Body of pancreas (tissue), 4 donors: ENCODE measurements at regions not wholly inside any gene's neighbourhood (a gene's known extent, or its start where the extent isn't known, plus 50 kb on each side); places are given as distances from the start of the nearest gene placed in this dataset.

Source experiments
- ATAC-seq: fragments of 150-250 bp; one replicate; pipeline ENCODE4 v1.9.1; 2016
- DNase-seq, 4 donors: peaks; one replicate each; pipeline ENCODE4 v3.0.0-alpha.2; 2019
- H3K27ac ChIP-seq, 4 donors: fragments of 200-600 bp; sonication (generic); 1 replicate in 3 of 4; 2 replicates in 1 of 4; pipeline versions ENCODE4 v1.5.1 to v1.6.1; 2016 to 2019; ENCODE audit warnings: mild to moderate bottlenecking in 1 of 4, mixed read lengths in 1 of 4, moderate library complexity in 1 of 4
- H3K27me3 ChIP-seq, 2 donors: fragments of 200-600 bp; sonication (generic); one replicate each; pipeline ENCODE4 v1.6.0; 2016; ENCODE audit warnings: mild to moderate bottlenecking in 1 of 2
- H3K36me3 ChIP-seq, 2 donors: fragments of 200-600 bp; sonication (generic); replicated peaks in 1 of 2; 2 replicates each; pipeline ENCODE4 v1.5.1; 2016; ENCODE audit warnings: low read depth in 2 of 2; ENCODE audit not compliant: insufficient read depth in 1 of 2
- H3K4me1 ChIP-seq: fragments of 200-600 bp; sonication (generic); one replicate; pipeline ENCODE4 v1.6.0; 2016
- H3K4me3 ChIP-seq, 2 donors: fragments of 200-600 bp; sonication (generic); 1 replicate in 1 of 2; 2 replicates in 1 of 2; pipeline ENCODE4 v1.5.1; 2016 to 2019
- H3K9me3 ChIP-seq, 3 donors: fragments of 200-600 bp; sonication (generic); 1 replicate in 2 of 3; 2 replicates in 1 of 3; pipeline ENCODE4 v1.5.1; 2016
- POLR2A ChIP-seq, 3 donors: fragments of 450-650 bp; IDR thresholded peaks; one replicate each; pipeline ENCODE4 v1.6.1; 2016; ENCODE audit warnings: antibody characterized with exemption in 3 of 3, mild to moderate bottlenecking in 2 of 3
- WGBS, 2 donors: methylation state at CpG; one replicate each; pipeline ENCODE4 v1.1.5; 2017; 5-methylcytosine and 5-hydroxymethylcytosine counted together
- intact Hi-C: fragments of 100-400 bp; cut with DNase I; formaldehyde crosslinking; loops from one replicate; pipeline ENCODE4 v1.15.1; 2023
- TF ChIP-seq, protein P1 (sequence below), 7 experiments: fragments of 450-650 bp in 4 of 7; fragments of 200-600 bp in 3 of 7; sonication (generic) in 3 of 7; IDR thresholded peaks; one replicate each; pipeline ENCODE4 v1.5.1; 2016 to 2019; ENCODE audit warnings: antibody characterized with exemption in 7 of 7

GRCh38 chr13:30141775-30142485 lies 165.4 kb downstream of the KATNAL1 start:
- peak overlapping the region in 2 of 4 donors; percentile 65 to 67 for H3K27ac ChIP-seq
- ATAC-seq, result no peak
- no peak overlapping the region for H3K4me3 ChIP-seq
- TF ChIP-seq POLR2A (IDR thresholded peaks at IDR 0.05), result no peak
- TF ChIP-seq, protein P1, sequence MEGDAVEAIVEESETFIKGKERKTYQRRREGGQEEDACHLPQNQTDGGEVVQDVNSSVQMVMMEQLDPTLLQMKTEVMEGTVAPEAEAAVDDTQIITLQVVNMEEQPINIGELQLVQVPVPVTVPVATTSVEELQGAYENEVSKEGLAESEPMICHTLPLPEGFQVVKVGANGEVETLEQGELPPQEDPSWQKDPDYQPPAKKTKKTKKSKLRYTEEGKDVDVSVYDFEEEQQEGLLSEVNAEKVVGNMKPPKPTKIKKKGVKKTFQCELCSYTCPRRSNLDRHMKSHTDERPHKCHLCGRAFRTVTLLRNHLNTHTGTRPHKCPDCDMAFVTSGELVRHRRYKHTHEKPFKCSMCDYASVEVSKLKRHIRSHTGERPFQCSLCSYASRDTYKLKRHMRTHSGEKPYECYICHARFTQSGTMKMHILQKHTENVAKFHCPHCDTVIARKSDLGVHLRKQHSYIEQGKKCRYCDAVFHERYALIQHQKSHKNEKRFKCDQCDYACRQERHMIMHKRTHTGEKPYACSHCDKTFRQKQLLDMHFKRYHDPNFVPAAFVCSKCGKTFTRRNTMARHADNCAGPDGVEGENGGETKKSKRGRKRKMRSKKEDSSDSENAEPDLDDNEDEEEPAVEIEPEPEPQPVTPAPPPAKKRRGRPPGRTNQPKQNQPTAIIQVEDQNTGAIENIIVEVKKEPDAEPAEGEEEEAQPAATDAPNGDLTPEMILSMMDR (IDR thresholded peaks at IDR 0.05), result no peak
- H3K4me1 ChIP-seq, result peaks cover 10% of the 10 kb centered on the region
- no peak for DNase-seq
- intact Hi-C loops, result no loop called here
- H3K27me3 ChIP-seq, result no peaks in the 10 kb centered on the region
- peaks cover 0 to 6% (median 0%) of the 10 kb centered on the region in 3 donors for H3K9me3 ChIP-seq
- H3K36me3 ChIP-seq, result no peaks in the 10 kb centered on the region
- 48 to 69% methylated on average over 6 of the region's 6 CpGs for WGBS, 2 donors

- peaks cover 0 to 6% (median 0%) of the 10 kb centered on the region in 3 donors for H3K9me3 ChIP-seq
- no peaks in the 10 kb centered on the region for H3K36me3 ChIP-seq
- TF ChIP-seq, protein P1 (IDR thresholded peaks at IDR 0.05), result no peak
- TF ChIP-seq POLR2A (IDR thresholded peaks at IDR 0.05), result no peak
- 67 to 88% methylated on average over 12 of the region's 12 CpGs for WGBS, 2 donors
- intact Hi-C loops, result no loop called here
- ATAC-seq (no peak), DNase-seq (no peak)
- no peak overlapping the region for H3K27ac ChIP-seq
- H3K4me3 ChIP-seq, result no peak overlapping the region
- peaks cover 10% of the 10 kb centered on the region for H3K4me1 ChIP-seq
- H3K27me3 ChIP-seq, result no peaks in the 10 kb centered on the region
These were observed 166.4 kb downstream of the KATNAL1 start for GRCh38 chr13:30140973-30141372.

DNA sequence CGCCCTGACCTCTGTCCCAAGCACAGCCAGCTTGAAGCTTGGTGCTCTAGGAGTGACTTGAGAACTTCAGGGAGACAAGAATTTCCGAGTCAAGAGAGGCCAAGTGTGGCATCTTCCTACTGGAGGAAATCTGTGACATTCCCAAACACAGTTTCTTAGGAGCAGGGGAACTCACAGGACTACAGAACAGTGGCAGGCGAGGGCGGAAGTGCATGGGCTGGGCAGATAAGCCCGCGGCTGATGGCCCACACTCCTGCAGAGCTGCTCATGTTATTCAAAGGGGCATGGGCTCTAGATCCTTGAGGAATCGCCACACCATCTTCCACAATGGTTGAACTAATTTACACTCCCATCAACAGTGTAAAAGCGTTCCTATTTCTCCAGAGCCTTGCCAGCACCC lies 168.8 kb downstream of the KATNAL1 start:
- H3K4me3 ChIP-seq, result no peak overlapping the region
- TF ChIP-seq POLR2A (IDR thresholded peaks at IDR 0.05), result no peak
- TF ChIP-seq, protein P1 (IDR thresholded peaks at IDR 0.05), result no peak
- no peak overlapping the region for H3K27ac ChIP-seq
- DNase-seq, result no peak
- no peak for ATAC-seq
- no peaks in the 10 kb centered on the region for H3K9me3 ChIP-seq
- H3K4me1 ChIP-seq, result peaks cover 10% of the 10 kb centered on the region
- H3K36me3 ChIP-seq, result no peaks in the 10 kb centered on the region
- intact Hi-C loops, result loop anchor here (10.0 kb wide), 2 partner anchors 646 to 906 kb away; no protein-coding TSS in a partner anchor
- H3K27me3 ChIP-seq, result no peaks in the 10 kb centered on the region
- WGBS, 2 donors, result 46 to 55% methylated on average over 8 of the region's 8 CpGs

GRCh38 chr13:30135868-30136267 lies 171.5 kb downstream of the KATNAL1 start:
- no peaks in the 10 kb centered on the region for H3K36me3 ChIP-seq
- intact Hi-C loops, result loop anchor here (10.0 kb wide), 2 partner anchors 649 to 909 kb away; no protein-coding TSS in a partner anchor
- DNase-seq (no peak), ATAC-seq (no peak)
- TF ChIP-seq POLR2A (IDR thresholded peaks at IDR 0.05), result no peak
- TF ChIP-seq, protein P1 (IDR thresholded peaks at IDR 0.05), result no peak
- H3K27me3 ChIP-seq, result no peaks in the 10 kb centered on the region
- no peaks in the 10 kb centered on the region for H3K9me3 ChIP-seq
- no peak overlapping the region for H3K27ac ChIP-seq
- peaks cover 6% of the 10 kb centered on the region for H3K4me1 ChIP-seq
- H3K4me3 ChIP-seq, result no peak overlapping the region
- 83 to 86% methylated on average over 5 of the region's 5 CpGs for WGBS, 2 donors

- ATAC-seq (no peak), DNase-seq (no peak)
- Histone ChIP-seq H3K27me3 (no peaks in the 10 kb centered on the region), H3K4me1 (peaks cover 6% of the 10 kb centered on the region), H3K36me3 (no peaks in the 10 kb centered on the region), H3K9me3 (no peaks in the 10 kb centered on the region), H3K4me3 (no peak overlapping the region), H3K27ac (no peak overlapping the region)
- TF ChIP-seq POLR2A (IDR thresholded peaks at IDR 0.05), result no peak
- TF ChIP-seq, protein P1 (IDR thresholded peaks at IDR 0.05), result no peak
- WGBS, 2 donors, result 76 to 83% methylated on average over 3 to 7 of the region's 7 CpGs
- intact Hi-C loops, result loop anchor here (10.0 kb wide), 2 partner anchors 649 to 909 kb away; no protein-coding TSS in a partner anchor
These were observed 172.0 kb downstream of the KATNAL1 start for GRCh38 chr13:30135351-30135750.
